ENCODE measurements at regions not wholly inside any gene's neighbourhood (a gene's known extent, or its start where the extent isn't known, plus 50 kb on each side); places are given as distances from the start of the nearest gene placed in this dataset.

DNA sequence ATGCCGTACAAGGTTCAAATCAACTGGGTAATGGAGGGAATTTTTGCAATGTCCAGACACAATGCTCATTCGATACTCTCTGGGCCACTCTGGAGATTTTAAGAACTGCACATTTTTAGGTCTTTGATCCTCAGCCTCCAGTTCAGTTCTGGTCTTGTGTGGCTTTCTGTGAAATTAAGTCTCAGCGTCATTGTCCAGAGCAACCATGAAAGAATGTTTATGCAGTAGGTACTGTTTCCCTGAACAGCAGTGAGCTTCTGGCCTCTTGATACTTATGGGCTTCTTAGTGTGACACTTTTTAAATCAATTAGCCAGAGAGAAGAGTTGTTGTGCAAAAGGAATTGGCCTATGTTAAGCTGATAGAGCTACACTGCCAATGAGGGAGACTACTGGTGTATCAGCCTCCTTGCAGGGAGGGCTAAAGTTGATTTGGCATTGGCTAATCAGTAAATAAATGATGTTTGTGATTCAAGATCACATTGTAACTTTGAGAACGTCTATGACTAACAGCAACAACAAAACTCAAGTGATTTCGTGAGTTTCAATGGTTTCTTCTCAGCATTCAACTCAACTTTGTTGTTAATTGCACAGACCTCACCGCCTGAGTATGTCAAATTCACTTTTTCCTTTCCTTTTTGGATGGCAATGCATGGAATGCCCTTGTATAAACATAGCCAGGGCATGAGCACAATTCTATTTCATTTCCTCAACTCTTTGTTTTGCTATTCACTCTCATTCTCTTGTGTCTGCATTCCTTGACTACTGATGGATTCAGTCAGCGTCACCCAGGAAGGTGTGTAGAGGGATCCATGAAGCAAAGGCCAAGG, 85.1 kb downstream of the GJA1 start:
- ATAC-seq (peak; percentile 32; the same call in 1 of the 2 replicates), DNase-seq (ENCODE audit: low read depth, low spot score) (peak; percentile 83)
- BruUV-seq (replicated peaks), result no TSS peak
- POLR2A ChIA-PET, result interaction anchor here (0.6 kb wide), 1 partner anchor 77 kb away, joined by 3 read pairs; no protein-coding TSS in a partner anchor
- H3K9me3 ChIP-seq (ENCODE audit: control insufficient read depth, insufficient read depth, low read depth, low read length), result no peaks in the 10 kb centered on the region
- in situ Hi-C loops (cut with HindIII; ENCODE audit: low pct_unique_long_range_greater_than_20kb, low sequenced_read_pairs), result no loop called here
- intact Hi-C loops (cut with micrococcal nuclease; ENCODE audit: unreplicated experiment), result no loop called here
- H3K27me3 ChIP-seq (ENCODE audit: control insufficient read depth, insufficient read depth, low read length), result no peaks in the 10 kb centered on the region
- H3K27ac ChIP-seq (ENCODE audit: low read length), result no peak overlapping the region
- H3K4me1 ChIP-seq (ENCODE audit: control insufficient read depth, insufficient read depth, low read length), result no peaks in the 10 kb centered on the region
- CTCF ChIA-PET, result no interaction called here
- TF ChIP-seq POLR2AphosphoS5 (IDR thresholded peaks at IDR 0.05; ENCODE audit: low read depth, low read length) (no peak), TCF7L2 (IDR thresholded peaks at IDR 0.05; ENCODE audit: low read depth, low read length) (no peak), SIN3A (IDR thresholded peaks at IDR 0.05; ENCODE audit: borderline replicate concordance, insufficient read depth, low read depth, low read length) (no peak)
- TF ChIP-seq, protein P1, sequence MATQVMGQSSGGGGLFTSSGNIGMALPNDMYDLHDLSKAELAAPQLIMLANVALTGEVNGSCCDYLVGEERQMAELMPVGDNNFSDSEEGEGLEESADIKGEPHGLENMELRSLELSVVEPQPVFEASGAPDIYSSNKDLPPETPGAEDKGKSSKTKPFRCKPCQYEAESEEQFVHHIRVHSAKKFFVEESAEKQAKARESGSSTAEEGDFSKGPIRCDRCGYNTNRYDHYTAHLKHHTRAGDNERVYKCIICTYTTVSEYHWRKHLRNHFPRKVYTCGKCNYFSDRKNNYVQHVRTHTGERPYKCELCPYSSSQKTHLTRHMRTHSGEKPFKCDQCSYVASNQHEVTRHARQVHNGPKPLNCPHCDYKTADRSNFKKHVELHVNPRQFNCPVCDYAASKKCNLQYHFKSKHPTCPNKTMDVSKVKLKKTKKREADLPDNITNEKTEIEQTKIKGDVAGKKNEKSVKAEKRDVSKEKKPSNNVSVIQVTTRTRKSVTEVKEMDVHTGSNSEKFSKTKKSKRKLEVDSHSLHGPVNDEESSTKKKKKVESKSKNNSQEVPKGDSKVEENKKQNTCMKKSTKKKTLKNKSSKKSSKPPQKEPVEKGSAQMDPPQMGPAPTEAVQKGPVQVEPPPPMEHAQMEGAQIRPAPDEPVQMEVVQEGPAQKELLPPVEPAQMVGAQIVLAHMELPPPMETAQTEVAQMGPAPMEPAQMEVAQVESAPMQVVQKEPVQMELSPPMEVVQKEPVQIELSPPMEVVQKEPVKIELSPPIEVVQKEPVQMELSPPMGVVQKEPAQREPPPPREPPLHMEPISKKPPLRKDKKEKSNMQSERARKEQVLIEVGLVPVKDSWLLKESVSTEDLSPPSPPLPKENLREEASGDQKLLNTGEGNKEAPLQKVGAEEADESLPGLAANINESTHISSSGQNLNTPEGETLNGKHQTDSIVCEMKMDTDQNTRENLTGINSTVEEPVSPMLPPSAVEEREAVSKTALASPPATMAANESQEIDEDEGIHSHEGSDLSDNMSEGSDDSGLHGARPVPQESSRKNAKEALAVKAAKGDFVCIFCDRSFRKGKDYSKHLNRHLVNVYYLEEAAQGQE (IDR thresholded peaks at IDR 0.05; ENCODE audit: insufficient read depth in 1 of 2, low read depth in 2 of 2, low read length in 1 of 2), result no peak
- TF ChIP-seq, protein P2, sequence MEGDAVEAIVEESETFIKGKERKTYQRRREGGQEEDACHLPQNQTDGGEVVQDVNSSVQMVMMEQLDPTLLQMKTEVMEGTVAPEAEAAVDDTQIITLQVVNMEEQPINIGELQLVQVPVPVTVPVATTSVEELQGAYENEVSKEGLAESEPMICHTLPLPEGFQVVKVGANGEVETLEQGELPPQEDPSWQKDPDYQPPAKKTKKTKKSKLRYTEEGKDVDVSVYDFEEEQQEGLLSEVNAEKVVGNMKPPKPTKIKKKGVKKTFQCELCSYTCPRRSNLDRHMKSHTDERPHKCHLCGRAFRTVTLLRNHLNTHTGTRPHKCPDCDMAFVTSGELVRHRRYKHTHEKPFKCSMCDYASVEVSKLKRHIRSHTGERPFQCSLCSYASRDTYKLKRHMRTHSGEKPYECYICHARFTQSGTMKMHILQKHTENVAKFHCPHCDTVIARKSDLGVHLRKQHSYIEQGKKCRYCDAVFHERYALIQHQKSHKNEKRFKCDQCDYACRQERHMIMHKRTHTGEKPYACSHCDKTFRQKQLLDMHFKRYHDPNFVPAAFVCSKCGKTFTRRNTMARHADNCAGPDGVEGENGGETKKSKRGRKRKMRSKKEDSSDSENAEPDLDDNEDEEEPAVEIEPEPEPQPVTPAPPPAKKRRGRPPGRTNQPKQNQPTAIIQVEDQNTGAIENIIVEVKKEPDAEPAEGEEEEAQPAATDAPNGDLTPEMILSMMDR (IDR thresholded peaks at IDR 0.05), result no peak
- no peak overlapping the region for H3K4me3 ChIP-seq (ENCODE audit: low read depth in 2 of 2, low read length in 2 of 2)
- no peaks in the 10 kb centered on the region for H3K36me3 ChIP-seq (ENCODE audit: control insufficient read depth, insufficient read depth, low read length)

DNA sequence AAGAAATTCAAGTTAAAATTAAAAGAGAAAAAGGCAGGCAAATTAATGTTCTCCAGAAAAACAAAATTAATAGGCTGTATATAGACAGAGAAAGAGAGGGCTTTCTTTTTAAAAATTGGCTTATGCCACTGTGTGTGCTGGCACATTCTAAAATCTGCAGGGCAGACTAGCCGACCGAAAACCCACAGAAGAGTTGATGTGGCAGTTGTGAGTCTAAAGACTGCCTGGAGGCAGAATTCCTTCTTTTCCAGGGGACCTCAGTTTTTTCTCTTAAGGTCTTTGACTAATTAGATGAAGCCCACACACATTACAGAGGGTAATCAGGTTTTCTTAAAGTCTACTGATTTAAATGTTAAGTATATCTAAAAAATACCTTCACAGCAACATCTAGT, 85.7 kb downstream of the GJA1 start:
- H3K4me1 ChIP-seq (ENCODE audit: control insufficient read depth, insufficient read depth, low read length), result no peaks in the 10 kb centered on the region
- H3K4me3 ChIP-seq (ENCODE audit: low read depth in 2 of 2, low read length in 2 of 2), result no peak overlapping the region
- in situ Hi-C loops (cut with HindIII; ENCODE audit: low pct_unique_long_range_greater_than_20kb, low sequenced_read_pairs) (no loop called here), intact Hi-C loops (cut with micrococcal nuclease; ENCODE audit: unreplicated experiment) (no loop called here)
- BruUV-seq (replicated peaks), result no TSS peak
- CTCF ChIA-PET, result no interaction called here
- ATAC-seq (no peak), DNase-seq (ENCODE audit: low read depth, low spot score) (no peak)
- POLR2A ChIA-PET, result interaction anchor here (0.6 kb wide), 1 partner anchor 77 kb away, joined by 3 read pairs; no protein-coding TSS in a partner anchor
- no peaks in the 10 kb centered on the region for H3K36me3 ChIP-seq (ENCODE audit: control insufficient read depth, insufficient read depth, low read length)
- no peaks in the 10 kb centered on the region for H3K9me3 ChIP-seq (ENCODE audit: control insufficient read depth, insufficient read depth, low read depth, low read length)
- TF ChIP-seq TCF7L2 (IDR thresholded peaks at IDR 0.05; ENCODE audit: low read depth, low read length) (no peak), POLR2AphosphoS5 (IDR thresholded peaks at IDR 0.05; ENCODE audit: low read depth, low read length) (no peak), SIN3A (IDR thresholded peaks at IDR 0.05; ENCODE audit: borderline replicate concordance, insufficient read depth, low read depth, low read length) (no peak)
- TF ChIP-seq, protein P1 (IDR thresholded peaks at IDR 0.05; ENCODE audit: insufficient read depth in 1 of 2, low read depth in 2 of 2, low read length in 1 of 2), result no peak
- TF ChIP-seq, protein P2 (IDR thresholded peaks at IDR 0.05), result no peak
- no peaks in the 10 kb centered on the region for H3K27me3 ChIP-seq (ENCODE audit: control insufficient read depth, insufficient read depth, low read length)
- no peak overlapping the region for H3K27ac ChIP-seq (ENCODE audit: low read length)

Data from Panc1 (cell line).